SK-N-SH (cell line): ENCODE measurements at regions not wholly inside any gene's neighbourhood (a gene's known extent, or its start where the extent isn't known, plus 50 kb on each side); places are given as distances from the start of the nearest gene placed in this dataset.

ENCODE experiments used
- EP300 ChIP-seq, 2 experiments: IDR thresholded peaks; 2 replicates each; pipeline versions ENCODE4 v1.4.0 to v1.6.1; 2012; ENCODE audit warnings: borderline replicate concordance in 1 of 2, low read depth in 1 of 2, low read length in 1 of 2
- GABPA ChIP-seq: IDR thresholded peaks from 2 replicates; pipeline ENCODE4 v1.4.0; 2012; ENCODE audit warnings: low read depth, mild to moderate bottlenecking
- MXI1 ChIP-seq: IDR thresholded peaks from 2 replicates; pipeline ENCODE4 v1.6.1; 2012; ENCODE audit warnings: mild to moderate bottlenecking, low read depth, low read length, improper control_type of control experiment
- SIN3A ChIP-seq: IDR thresholded peaks from 2 replicates; pipeline ENCODE4 v1.6.1; 2012; ENCODE audit warnings: low read depth, mild to moderate bottlenecking, low read length, moderate library complexity, borderline replicate concordance
- SMC3 ChIP-seq: IDR thresholded peaks from 2 replicates; pipeline ENCODE4 v1.6.1; 2012; ENCODE audit warnings: low read depth, low read length, improper control_type of control experiment
- YY1 ChIP-seq: IDR thresholded peaks from 2 replicates; pipeline ENCODE4 v1.4.0; 2012; ENCODE audit warnings: low read depth, mild to moderate bottlenecking

DNA sequence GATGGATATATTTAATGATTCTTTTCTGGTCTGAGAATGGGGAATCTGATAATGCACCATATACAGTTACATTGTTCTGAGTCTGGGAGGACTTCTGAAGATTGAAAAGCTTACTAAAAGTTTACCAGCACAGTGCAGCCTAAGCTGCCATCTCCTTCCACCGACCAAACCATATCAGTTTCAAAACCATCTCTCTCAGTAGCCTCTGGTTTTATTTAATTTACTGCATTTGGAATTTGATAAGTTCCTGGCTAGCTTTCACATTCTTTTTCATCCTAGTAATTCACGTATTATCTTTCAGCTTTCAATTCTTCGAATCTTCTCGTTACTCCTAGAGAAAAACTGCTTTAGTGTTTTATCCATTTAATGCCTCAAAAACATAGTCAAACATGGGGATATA lies 181.4 kb upstream of the HCCS start:
- no peak for TF ChIP-seq EP300 (IDR thresholded peaks at IDR 0.05; ENCODE audit: borderline replicate concordance in 1 of 2, low read depth in 1 of 2, low read length in 1 of 2)
- TF ChIP-seq SIN3A: no peak
- no peak for TF ChIP-seq GABPA
- TF ChIP-seq MXI1: no peak
- TF ChIP-seq YY1: no peak
- TF ChIP-seq SMC3: no peak
